IPS-NIHi11 (cell line): ENCODE measurements at regions not wholly inside any gene's neighbourhood (a gene's known extent, or its start where the extent isn't known, plus 50 kb on each side); places are given as distances from the start of the nearest gene placed in this dataset.

Source experiments
- DNase-seq: peaks from one replicate; pipeline ENCODE4 v3.0.0; 2012; ENCODE audit warnings: mixed read lengths, low spot score

- DNase-seq: no peak
Measured at GRCh38 chr4:8710946-8711345, 118.4 kb downstream of the CPZ start.

GRCh38 chr4:8710416-8710815 lies 117.9 kb downstream of the CPZ start:
- no peak for DNase-seq

- DNase-seq: no peak
Measured at GRCh38 chr4:8709729-8710360, 117.3 kb downstream of the CPZ start.

GRCh38 chr4:8709050-8709728 lies 116.6 kb downstream of the CPZ start:
- no peak for DNase-seq

DNA sequence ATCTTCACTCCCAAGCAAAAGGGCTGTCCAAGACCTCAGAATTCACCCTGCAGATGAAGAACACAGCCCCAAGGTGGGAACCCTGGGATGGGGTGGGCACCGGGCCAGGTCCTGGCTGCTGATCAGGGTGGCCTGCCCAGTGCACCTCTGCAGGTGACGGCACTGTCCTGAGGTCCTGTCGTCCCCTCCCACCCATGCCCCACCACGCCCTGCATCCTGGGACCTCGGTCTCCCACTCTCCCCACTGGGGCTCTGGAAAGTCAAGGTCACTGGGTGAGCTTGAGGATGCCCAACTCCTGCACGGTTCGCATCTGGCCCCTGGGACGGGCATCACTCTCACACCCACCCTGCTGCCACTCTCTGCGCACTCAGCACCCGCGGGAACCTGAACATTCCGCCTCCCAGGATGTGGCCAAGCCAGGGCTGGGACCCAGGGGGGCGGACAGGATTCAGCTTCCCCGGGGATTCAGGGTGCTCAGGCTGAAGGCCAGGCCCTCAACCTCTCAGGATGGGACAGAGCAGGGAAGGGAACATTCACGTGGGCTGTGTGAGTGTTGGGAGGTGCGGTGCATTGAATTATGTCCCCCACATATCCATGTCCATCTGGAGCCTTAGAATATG lies 115.9 kb downstream of the CPZ start:
- peak; percentile 1 for DNase-seq

DNA sequence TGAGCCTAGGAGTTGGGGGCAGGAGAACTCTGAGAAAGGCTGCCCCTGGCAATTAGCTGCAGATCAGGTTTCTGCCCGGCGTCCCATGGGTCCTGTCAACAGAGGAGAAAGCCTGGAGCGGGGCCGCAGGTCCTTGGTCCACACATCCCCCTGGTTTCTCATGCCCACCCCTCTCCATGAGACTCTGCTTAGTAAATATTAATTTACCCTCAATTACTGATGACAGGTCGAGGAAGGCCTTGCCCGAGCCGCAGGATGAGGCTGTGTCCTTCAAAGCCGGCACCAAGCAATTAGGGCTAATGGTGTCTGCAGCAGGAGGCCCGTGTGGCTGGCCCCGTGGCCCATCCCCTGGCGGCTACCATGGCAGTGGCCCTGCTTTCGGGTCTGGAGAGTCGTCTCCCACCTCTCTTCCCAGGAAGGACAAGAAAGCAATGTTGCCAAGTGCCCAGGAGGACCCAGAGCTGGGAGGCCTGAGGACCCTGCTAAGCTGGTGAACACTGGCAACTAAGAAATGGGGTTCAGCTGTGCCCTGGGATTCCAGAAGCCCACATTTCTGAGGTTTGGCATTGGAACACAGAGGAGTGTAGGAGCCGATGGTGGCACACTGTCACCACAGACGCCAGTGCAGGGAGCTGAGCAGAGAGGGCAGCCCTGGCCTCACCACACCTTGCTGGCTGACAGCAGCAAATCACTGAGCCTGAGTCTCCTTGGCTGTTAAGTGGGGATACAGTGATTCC lies 114.6 kb downstream of the CPZ start:
- peak; percentile 35 for DNase-seq

DNA sequence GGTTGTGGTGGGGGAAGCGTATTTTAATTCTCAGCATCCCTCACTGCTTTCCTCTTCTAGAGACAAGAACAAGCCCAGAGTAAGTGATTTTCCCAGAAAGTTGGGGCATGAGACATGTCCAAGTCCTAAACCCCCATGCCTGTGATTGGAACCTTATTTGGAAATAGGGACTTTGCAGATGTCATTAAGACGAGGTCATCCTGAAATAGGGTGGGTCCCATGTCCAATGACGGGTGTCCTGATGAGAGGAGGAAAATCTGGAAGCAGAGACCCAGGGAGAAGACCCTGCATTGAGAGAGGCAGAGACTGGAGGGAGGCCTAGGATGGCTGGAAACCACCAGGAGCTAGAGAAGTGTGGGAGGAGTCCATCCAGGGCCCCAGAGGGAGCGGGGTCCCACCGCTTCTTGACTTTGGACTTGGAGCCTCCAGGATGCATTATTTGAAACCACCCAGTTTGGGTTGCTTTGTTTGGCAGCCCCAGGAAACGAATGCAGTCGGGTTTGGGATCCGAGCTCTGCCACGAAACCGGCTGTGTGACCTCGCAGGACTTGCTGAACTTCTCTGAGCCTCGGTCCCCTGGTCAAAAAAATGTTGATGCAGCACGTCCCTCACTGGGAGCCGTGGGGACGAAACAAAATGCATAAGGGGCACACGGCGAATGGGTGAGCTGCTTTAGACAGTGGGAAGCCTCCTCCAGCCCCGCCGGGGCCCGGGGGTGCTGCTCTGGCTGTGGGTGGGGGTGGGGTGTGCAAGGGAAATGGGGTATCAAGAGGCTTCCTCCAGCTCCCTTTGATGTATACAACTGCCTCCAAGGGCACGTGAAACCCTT lies 113.9 kb downstream of the CPZ start:
- DNase-seq: no peak

- no peak for DNase-seq
Measured at GRCh38 chr4:8705161-8706145, 112.9 kb downstream of the CPZ start.

DNA sequence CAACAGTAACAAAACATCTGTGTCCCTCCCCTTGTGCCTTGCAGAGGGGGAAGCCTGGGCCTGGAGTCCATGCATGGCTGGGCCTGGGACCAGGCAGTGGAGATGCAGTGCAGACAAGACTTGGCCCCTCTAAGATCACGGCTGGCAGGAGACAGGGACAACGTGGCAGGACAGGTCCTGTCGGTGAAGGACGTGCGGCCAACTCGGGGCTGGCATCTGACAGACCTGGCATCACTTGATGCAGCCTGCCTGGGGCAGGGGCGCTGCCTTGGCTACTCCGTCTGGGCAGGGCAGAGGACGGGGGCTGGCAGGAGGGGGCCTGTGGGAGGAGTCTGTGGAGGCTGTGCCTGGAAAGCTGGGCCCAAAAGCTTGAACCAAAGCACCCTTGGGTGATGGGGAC lies 112.1 kb downstream of the CPZ start:
- peak; percentile 3 for DNase-seq

DNA sequence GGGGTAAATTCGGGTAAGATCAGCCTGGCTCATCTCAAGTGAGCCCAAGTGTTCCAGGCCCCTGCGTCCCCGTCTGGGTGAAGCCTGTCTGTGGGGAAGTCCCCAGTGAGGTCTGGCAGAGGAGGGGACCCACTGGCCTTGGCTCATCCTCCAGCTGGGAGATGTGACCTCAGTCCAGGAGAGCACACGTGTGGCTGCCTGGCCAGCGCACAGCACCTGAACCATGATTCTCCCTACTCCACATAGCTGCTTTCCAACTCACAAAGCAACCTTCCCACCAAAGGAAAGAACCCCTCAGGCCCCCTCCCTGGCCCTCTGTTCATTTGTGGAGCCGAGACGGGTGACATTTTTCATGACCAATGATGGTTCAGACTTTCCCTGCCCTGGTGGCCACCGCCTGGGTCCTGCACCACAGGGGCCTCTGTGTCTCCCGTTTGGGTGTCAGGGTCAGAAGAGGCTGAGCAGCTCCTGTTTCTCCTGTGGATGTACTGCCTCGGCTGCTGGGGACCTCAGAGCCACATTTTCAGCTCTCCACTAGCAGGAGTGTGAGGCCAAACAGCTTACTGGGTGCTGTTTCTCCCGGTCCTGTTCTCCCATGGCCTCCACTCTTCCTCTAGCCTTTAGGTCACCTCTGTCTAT lies 111.4 kb downstream of the CPZ start:
- peak; percentile 1 for DNase-seq

DNA sequence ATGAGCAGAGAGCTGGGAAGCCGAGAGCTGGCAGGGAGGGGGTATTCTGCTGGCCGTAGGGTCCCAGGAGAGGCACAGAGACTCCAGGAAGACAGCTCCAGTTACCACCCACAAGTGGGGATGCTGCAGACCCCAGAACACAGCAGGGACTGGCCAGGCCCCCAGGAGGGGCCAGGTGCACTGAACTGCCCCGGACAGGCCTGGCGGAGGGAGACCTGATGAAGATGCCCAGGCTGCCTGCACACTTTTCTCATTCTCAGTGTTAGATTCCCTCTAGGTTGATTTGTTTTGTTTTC lies 110.8 kb downstream of the CPZ start:
- no peak for DNase-seq

GRCh38 chr4:8702516-8703400 lies 110.2 kb downstream of the CPZ start:
- DNase-seq: no peak

DNA sequence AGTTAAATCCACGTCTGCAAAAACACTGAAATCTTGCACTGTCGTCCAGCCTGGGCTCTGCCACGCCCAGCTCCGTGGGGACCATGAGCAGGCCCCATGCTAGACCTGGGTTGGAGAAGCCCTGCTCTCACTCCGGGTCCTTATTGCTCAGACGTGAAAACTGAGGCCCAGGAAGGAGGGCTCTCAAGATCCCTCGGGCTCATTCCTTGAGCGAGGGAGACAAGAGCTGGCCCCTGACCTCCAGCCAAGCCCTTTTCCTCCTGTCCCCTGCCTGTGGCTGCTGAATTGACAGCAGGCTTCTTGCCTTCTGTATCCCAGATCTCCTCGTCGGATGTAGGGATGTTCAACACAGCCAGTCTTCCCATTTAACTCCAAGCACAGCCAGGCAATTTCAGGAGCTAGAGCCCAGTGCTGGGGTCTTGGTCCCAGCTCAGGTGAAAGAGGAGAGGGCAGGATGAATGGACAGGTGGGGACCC lies 109.5 kb downstream of the CPZ start:
- no peak for DNase-seq

DNA sequence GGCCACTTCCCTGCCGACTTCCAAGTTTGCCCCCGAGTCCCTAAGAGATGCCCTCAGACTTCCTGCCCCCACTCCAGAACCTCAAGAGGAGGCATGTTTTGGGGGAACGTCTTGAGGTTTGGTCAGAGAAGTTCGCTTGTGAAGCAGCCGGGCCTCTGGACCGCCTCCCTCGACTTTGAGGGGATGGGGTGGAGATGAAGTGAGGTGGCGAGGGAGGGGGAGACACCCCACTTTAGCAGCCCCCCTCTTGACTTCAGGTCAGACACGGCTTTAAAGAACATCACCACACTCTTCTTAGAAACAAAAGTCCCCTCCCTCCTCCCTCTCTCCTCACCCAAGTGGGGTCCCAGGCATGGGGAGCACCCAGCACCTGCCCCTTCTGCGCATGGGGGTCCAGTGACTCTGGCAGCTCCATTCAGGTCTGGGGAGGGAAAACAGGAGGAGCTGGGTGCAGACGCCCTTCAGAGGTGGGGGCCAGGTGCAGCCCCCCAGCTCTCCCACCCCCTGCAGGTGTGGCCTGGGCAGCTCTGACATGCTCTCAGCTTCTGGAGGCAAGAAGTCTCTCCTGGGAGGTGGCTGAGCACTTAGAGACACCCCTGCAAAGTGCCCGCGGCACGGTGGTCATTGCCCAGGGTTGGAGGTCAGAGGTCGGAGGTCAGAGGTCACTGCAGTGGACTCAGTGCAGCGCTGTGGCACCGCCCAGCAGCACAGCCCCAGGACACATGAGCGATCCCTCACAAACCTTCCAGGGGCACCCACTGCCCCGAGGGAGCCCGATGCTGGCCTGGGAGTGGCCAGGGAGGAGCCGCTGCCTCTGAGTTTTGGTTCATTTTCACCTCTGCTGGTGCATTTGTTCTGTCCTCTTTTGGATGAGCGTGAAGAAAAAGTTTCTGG lies 108.8 kb downstream of the CPZ start:
- DNase-seq: no peak

GRCh38 chr4:8700531-8700930 lies 108.0 kb downstream of the CPZ start:
- no peak for DNase-seq

DNA sequence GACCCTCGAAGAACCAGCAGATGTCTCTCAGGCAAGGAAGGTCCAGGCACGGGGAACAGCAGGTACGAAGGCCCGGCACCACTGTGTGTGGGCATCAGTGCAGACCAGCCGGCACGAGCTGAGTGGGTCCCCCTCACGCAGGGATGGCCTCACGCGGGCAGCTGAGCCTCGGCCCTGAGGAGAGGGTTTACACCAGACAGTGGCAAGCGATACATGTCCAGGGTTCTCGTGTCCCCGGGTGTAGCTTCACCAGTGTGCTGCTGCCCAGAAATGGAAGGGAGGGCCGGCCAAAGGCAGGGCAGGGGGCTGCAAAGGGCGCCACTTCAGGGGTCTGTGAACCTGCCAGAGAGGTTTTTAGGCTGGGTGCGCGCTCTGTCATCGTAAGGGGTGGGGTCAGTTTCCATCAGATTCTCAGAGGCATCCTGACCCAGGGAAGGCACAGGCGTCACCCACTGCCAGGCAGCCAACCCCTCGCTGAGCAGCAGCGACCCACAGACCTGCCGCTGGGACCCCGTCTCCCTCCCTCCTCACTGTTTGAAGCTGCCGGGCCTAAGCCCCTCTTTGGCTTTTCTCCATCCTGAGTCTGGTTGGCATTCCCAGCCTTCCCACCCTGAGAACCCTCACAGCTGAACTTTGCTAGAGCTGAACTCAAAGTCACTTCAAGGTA lies 107.0 kb downstream of the CPZ start:
- no peak for DNase-seq

GRCh38 chr4:8699063-8699385 lies 106.5 kb downstream of the CPZ start:
- no peak for DNase-seq
